ENCODE measurements at regions not wholly inside any gene's neighbourhood (a gene's known extent, or its start where the extent isn't known, plus 50 kb on each side); places are given as distances from the start of the nearest gene placed in this dataset.

DNA sequence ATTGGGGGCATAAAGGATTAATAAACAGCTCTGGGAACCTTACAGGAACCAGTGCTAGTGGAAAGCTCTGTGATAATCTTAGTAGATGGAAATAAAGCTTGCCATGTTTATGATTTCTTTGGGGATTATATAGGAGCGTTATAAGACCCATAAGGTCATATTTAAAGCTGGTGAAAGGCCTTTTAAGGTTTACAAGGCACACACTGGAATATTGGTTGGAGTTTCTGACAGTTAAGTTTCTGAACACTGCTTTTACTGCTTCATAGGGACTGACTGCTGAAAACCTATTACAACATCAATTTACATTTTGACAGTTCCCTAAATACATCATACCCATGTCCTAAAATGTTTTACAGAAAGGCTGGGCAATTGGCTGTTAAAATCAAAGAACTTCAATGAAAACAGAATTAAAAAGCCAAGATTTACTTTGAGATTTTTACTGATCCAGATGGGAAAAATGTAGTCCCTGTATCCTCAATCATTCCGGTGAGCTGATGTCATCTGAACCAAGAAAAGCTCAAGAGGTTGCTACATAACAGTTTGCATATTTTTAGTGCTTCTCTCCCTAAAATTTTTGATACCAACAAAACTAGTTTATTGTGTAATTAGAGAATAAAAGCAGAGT is 153.7 kb upstream of the IGF1 start:
- TF ChIP-seq CTBP1 (IDR thresholded peaks at IDR 0.05; ENCODE audit: borderline replicate concordance) (no peak), SP1 (IDR thresholded peaks at IDR 0.05) (no peak), FOXK2 (IDR thresholded peaks at IDR 0.05) (no peak), FOXM1 (IDR thresholded peaks at IDR 0.05; ENCODE audit: borderline replicate concordance) (no peak), FOXA1 (IDR thresholded peaks at IDR 0.05) (no peak), ELF4 (IDR thresholded peaks at IDR 0.05) (no peak), HDGF (IDR thresholded peaks at IDR 0.05; ENCODE audit: borderline replicate concordance) (no peak)
- TF ChIP-seq, protein P1, sequence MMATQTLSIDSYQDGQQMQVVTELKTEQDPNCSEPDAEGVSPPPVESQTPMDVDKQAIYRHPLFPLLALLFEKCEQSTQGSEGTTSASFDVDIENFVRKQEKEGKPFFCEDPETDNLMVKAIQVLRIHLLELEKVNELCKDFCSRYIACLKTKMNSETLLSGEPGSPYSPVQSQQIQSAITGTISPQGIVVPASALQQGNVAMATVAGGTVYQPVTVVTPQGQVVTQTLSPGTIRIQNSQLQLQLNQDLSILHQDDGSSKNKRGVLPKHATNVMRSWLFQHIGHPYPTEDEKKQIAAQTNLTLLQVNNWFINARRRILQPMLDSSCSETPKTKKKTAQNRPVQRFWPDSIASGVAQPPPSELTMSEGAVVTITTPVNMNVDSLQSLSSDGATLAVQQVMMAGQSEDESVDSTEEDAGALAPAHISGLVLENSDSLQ (IDR thresholded peaks at IDR 0.05): no peak
